ENCODE measurements at regions not wholly inside any gene's neighbourhood (a gene's known extent, or its start where the extent isn't known, plus 50 kb on each side); places are given as distances from the start of the nearest gene placed in this dataset.

GRCh38 chr4:63620271-63620670 lies 789.0 kb downstream of the TECRL start:
- TF ChIP-seq POLR2A (IDR thresholded peaks at IDR 0.05) (no peak), POLR2AphosphoS5 (IDR thresholded peaks at IDR 0.05) (no peak), CTCF (IDR thresholded peaks at IDR 0.05) (no peak)
